Gastrocnemius medialis (tissue), 4 donors: ENCODE measurements at regions not wholly inside any gene's neighbourhood (a gene's known extent, or its start where the extent isn't known, plus 50 kb on each side); places are given as distances from the start of the nearest gene placed in this dataset.

Experiments used
- CTCF ChIP-seq, 5 experiments: fragments of 450-650 bp in 3 of 5; fragments of 200-600 bp in 2 of 5; sonication (generic) in 2 of 5; IDR thresholded peaks in 4 of 5; conservative IDR thresholded peaks in 1 of 5; 1 replicate in 4 of 5; 2 replicates in 1 of 5; pipeline ENCODE4 v1.5.1; 2016 to 2019; ENCODE audit warnings: antibody characterized with exemption in 5 of 5, mild to moderate bottlenecking in 3 of 5, moderate library complexity in 3 of 5
- POLR2A ChIP-seq, 2 donors: fragments of 450-650 bp; IDR thresholded peaks; one replicate each; pipeline ENCODE4 v1.6.1; 2017; ENCODE audit warnings: antibody characterized with exemption in 2 of 2, mild to moderate bottlenecking in 2 of 2, moderate library complexity in 2 of 2

DNA sequence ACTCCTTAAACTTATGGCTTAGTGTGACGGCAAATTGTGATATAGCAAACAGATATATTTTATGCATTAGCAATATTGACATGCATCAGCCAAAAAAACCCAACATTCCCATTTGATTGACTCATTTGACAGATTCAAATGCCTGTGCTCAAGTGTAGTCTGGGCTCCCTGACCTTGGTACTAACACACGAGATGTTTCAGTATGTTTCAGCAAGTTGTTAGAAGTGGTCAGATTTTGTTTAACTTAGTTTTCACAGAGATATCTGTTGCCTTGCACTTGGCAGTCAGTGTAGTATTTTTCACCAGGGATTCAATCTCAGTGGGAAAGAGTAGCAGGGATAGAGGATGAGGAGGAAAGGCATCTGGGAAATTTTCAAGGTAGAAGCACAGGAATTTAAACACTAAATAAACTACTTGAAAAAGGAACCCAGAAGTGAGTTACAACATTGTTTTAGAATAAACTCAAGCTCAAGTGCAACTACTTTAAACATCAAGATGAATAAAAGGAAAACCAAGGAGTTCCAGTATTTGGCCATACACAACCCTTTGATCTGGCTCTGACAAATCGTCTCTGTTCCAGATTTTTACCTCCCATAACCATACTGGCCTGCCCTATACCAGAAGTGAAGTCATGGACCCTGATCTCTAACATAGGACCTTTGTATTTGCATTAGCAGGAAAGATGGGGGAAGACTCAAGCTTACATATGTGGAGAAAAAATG is 56.5 kb upstream of the BLID start:
- no peak for TF ChIP-seq POLR2A (IDR thresholded peaks at IDR 0.05)
- TF ChIP-seq CTCF (IDR thresholded peaks at IDR 0.05 in 4 of 5, conservative IDR thresholded peaks at IDR 0.05 in 1 of 5), result no peak
